MM.1S (cell line): ENCODE measurements at regions not wholly inside any gene's neighbourhood (a gene's known extent, or its start where the extent isn't known, plus 50 kb on each side); places are given as distances from the start of the nearest gene placed in this dataset.

ENCODE experiments used
- EZH2 ChIP-seq: fragments of 300-600 bp; sonication (generic); optimal IDR thresholded peaks from 2 replicates; pipeline ENCODE3; 2017; ENCODE audit warnings: low read depth, mild to moderate bottlenecking, antibody characterized with exemption, low read length, mixed read lengths
- TF ChIP-seq, protein P1 (sequence below): fragments of 300-600 bp; sonication (generic); IDR thresholded peaks from 2 replicates; pipeline ENCODE4 v1.5.1; 2016; ENCODE audit warnings: antibody characterized with exemption, low read length, mixed read lengths

DNA sequence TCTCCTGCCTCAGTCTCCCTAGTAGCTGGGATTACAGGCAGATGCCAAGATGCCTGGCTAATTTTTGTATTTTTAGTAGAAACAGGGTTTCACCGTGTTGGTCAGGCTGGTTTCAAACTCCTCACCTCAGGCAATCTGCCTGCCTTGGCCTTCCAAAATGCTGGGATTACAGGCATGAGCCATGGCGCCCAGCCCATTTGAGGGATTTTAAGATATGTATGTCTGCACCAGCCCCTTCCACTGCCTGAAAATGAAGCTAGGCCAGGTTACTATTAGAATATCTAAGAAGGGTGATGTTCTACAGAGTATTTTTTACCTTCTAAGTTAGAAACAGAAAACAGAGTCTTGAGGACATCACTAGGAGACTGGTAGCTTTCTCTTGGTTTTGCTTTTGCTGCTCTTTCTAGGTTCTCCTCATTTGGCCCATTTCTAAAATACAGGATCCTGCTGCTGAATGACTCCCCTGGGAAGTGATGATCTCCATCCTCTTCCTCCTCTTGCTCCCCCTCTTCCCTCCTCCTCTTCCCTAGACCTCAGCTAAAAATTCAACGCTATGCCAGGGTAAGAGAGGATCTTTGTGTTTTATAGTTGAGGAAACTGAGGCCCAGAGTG, 118.5 kb downstream of the MYCN start:
- TF ChIP-seq, protein P1, sequence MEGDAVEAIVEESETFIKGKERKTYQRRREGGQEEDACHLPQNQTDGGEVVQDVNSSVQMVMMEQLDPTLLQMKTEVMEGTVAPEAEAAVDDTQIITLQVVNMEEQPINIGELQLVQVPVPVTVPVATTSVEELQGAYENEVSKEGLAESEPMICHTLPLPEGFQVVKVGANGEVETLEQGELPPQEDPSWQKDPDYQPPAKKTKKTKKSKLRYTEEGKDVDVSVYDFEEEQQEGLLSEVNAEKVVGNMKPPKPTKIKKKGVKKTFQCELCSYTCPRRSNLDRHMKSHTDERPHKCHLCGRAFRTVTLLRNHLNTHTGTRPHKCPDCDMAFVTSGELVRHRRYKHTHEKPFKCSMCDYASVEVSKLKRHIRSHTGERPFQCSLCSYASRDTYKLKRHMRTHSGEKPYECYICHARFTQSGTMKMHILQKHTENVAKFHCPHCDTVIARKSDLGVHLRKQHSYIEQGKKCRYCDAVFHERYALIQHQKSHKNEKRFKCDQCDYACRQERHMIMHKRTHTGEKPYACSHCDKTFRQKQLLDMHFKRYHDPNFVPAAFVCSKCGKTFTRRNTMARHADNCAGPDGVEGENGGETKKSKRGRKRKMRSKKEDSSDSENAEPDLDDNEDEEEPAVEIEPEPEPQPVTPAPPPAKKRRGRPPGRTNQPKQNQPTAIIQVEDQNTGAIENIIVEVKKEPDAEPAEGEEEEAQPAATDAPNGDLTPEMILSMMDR, result no peak
- TF ChIP-seq EZH2, result no peak
